ENCODE measurements at regions not wholly inside any gene's neighbourhood (a gene's known extent, or its start where the extent isn't known, plus 50 kb on each side); places are given as distances from the start of the nearest gene placed in this dataset.
A peak's percentile ranks its signal among the peaks of the same experiment; 100 is the strongest.

DNA sequence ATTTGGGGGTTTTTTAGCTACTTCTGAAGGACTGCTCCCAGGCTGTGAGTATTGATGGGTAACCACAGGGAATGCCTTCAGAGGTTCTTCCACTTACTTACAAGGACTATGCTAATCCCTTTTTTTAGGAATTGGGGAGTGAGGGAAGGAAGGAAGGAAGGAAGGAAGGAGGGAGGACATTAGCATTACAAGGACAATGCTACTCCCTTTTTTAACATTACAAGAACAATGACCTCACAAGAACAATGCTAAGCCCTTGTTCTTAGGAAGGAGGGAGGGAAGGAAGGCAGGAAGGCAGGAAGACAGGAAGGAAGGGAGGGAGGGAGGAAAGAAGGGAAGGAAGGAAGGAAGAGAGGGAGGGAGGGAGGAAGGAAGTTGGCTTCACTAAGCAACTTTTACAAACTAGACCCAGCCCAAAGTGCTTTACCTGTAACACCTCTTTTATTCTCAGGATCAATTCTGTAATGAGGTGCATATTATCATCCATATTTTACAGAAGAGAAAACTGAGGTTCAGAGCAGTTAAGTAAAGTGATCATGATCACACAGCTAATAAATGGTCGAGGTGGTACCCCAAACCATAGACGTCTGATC is 446.8 kb upstream of the JARID2 start:
- intact Hi-C loops (cut with micrococcal nuclease) = no loop called here
- TF ChIP-seq CTCF (IDR thresholded peaks at IDR 0.05) = no peak
- Histone ChIP-seq H3K36me3 (ENCODE audit: control insufficient read depth, insufficient read depth, low read length) (no peaks in the 10 kb centered on the region), H3K4me1 (ENCODE audit: control insufficient read depth, insufficient read depth, low read length) (peaks cover 4% of the 10 kb centered on the region), H3K27me3 (ENCODE audit: control insufficient read depth, insufficient read depth, low read length) (no peaks in the 10 kb centered on the region), H3K27ac (ENCODE audit: low read length) (no peak overlapping the region), H3K4me3 (ENCODE audit: low read length) (no peak overlapping the region), H3K9me3 (ENCODE audit: control insufficient read depth, insufficient read depth, low read length) (no peaks in the 10 kb centered on the region)
- WGBS (ENCODE audit: insufficient coverage) = 95% methylated on average over 2 of the region's 2 CpGs
- no peak overlapping the region for H3K4me3 Mint-ChIP-seq
- H3K27ac Mint-ChIP-seq = no peak overlapping the region
- H3K27me3 Mint-ChIP-seq (ENCODE audit: low read depth in 2 of 2) = peaks cover 8 to 12% of the 10 kb centered on the region in 2 donors
- ATAC-seq (no peak), DNase-seq (no peak)
- no peaks in the 10 kb centered on the region for H3K36me3 Mint-ChIP-seq
- H3K9me3 Mint-ChIP-seq = no peaks in the 10 kb centered on the region
- H3K4me1 Mint-ChIP-seq = peaks cover 6 to 12% of the 10 kb centered on the region in 2 donors

- Mint-ChIP-seq H3K36me3 (no peaks in the 10 kb centered on the region), H3K27ac (no peak overlapping the region), H3K4me1 (peaks cover 6 to 13% of the 10 kb centered on the region in 2 donors), H3K27me3 (ENCODE audit: low read depth in 2 of 2) (peaks cover 8 to 12% of the 10 kb centered on the region in 2 donors), H3K9me3 (no peaks in the 10 kb centered on the region), H3K4me3 (no peak overlapping the region)
- ATAC-seq (peak in 2 of 3 donors; percentile 62 to 79), DNase-seq (peak in 1 of 2 donors; percentile 59)
- Histone ChIP-seq H3K9me3 (ENCODE audit: control insufficient read depth, insufficient read depth, low read length) (no peaks in the 10 kb centered on the region), H3K36me3 (ENCODE audit: control insufficient read depth, insufficient read depth, low read length) (no peaks in the 10 kb centered on the region), H3K4me3 (ENCODE audit: low read length) (no peak overlapping the region), H3K27me3 (ENCODE audit: control insufficient read depth, insufficient read depth, low read length) (no peaks in the 10 kb centered on the region), H3K4me1 (ENCODE audit: control insufficient read depth, insufficient read depth, low read length) (peaks cover 4% of the 10 kb centered on the region), H3K27ac (ENCODE audit: low read length) (no peak overlapping the region)
- intact Hi-C loops (cut with micrococcal nuclease) = no loop called here
- TF ChIP-seq CTCF (IDR thresholded peaks at IDR 0.05) = no peak
Observed at GRCh38 chr6:14799928-14800327, 445.9 kb upstream of the JARID2 start.

DNA sequence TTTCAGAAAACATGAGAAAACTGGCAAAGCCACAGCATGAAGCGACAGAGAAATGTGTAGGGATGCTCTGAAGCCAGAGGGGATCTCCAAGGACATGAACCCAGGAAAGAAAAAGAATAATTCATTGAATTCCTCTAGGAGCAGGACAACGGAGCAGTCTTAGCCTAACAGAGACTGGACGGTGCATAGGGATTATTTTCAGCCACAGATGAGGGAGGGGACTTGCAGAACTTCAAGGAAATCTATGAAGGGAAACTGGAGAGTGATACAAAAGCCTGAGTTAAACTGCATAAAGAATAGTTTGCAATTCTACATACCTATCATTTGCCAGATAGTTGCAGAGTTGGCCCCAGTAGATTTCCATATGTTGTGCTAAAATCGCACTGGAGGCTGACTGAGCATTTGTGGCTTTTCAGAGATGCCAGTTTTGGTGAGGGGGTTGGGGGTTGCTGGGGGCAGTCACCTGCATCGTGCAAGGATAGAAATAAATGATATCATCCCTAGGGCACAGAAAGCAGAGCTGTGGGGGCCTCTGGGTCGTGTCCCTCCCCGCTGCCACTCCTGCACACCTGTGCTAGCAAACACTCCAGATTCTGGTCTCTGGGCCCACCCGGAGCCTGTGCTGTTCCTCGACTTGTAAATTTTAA is 443.2 kb upstream of the JARID2 start:
- no peaks in the 10 kb centered on the region for H3K9me3 ChIP-seq (ENCODE audit: control insufficient read depth, insufficient read depth, low read length)
- 84% methylated on average over 9 of the region's 9 CpGs for WGBS (ENCODE audit: insufficient coverage)
- H3K36me3 ChIP-seq (ENCODE audit: control insufficient read depth, insufficient read depth, low read length) = no peaks in the 10 kb centered on the region
- no peak overlapping the region for H3K4me3 ChIP-seq (ENCODE audit: low read length)
- intact Hi-C loops (cut with micrococcal nuclease) = no loop called here
- H3K4me1 Mint-ChIP-seq = peaks cover 6 to 13% of the 10 kb centered on the region in 2 donors
- H3K36me3 Mint-ChIP-seq = no peaks in the 10 kb centered on the region
- peaks cover 4% of the 10 kb centered on the region for H3K4me1 ChIP-seq (ENCODE audit: control insufficient read depth, insufficient read depth, low read length)
- H3K27ac Mint-ChIP-seq = no peak overlapping the region
- DNase-seq (no peak), ATAC-seq (no peak)
- no peaks in the 10 kb centered on the region for H3K27me3 ChIP-seq (ENCODE audit: control insufficient read depth, insufficient read depth, low read length)
- no peak overlapping the region for H3K4me3 Mint-ChIP-seq
- no peak overlapping the region for H3K27ac ChIP-seq (ENCODE audit: low read length)
- TF ChIP-seq CTCF (IDR thresholded peaks at IDR 0.05) = no peak
- no peaks in the 10 kb centered on the region for H3K9me3 Mint-ChIP-seq
- H3K27me3 Mint-ChIP-seq (ENCODE audit: low read depth in 2 of 2) = peaks cover 8 to 16% of the 10 kb centered on the region in 2 donors
